A549 (cell line): ENCODE measurements at regions not wholly inside any gene's neighbourhood (a gene's known extent, or its start where the extent isn't known, plus 50 kb on each side); places are given as distances from the start of the nearest gene placed in this dataset.

Source experiments
- CEBPB ChIP-seq, 2 experiments: fragments of >200 bp in 1 of 2; sonication (Bioruptor Twin) in 1 of 2; formaldehyde crosslinking in 1 of 2; IDR thresholded peaks; 2 replicates each; pipeline ENCODE4 v1.6.1; 2012 to 2016
- CHD4 ChIP-seq: fragments of 200-600 bp; sonication (generic); IDR thresholded peaks from 2 replicates; pipeline ENCODE4 v1.6.1; 2016; ENCODE audit warnings: antibody characterized with exemption, mild to moderate bottlenecking, borderline replicate concordance
- CTCF ChIP-seq: fragments of >200 bp; sonication (Bioruptor Twin); formaldehyde crosslinking; IDR thresholded peaks from 3 replicates; pipeline ENCODE4 v1.5.1; 2016
- MAX ChIP-seq: IDR thresholded peaks from 2 replicates; pipeline ENCODE4 v1.6.1; 2012
- MYC ChIP-seq: IDR thresholded peaks from 2 replicates; pipeline ENCODE4 v1.6.1; 2012; ENCODE audit warnings: mild to moderate bottlenecking, inconsistent platforms, low read length, improper control_type of control experiment, borderline replicate concordance
- PHF8 ChIP-seq: fragments of 200-600 bp; sonication (generic); IDR thresholded peaks from 2 replicates; pipeline ENCODE4 v1.6.1; 2016; ENCODE audit warnings: low read depth, mild to moderate bottlenecking, antibody characterized with exemption, moderate library complexity, borderline replicate concordance
- POLR2A ChIP-seq: IDR thresholded peaks from 2 replicates; pipeline ENCODE4 v1.6.1; 2012; ENCODE audit warnings: mild to moderate bottlenecking, low read length
- RAD21 ChIP-seq, 2 experiments: fragments of >200 bp in 1 of 2; sonication (Bioruptor Twin) in 1 of 2; formaldehyde crosslinking in 1 of 2; IDR thresholded peaks in 1 of 2; conservative IDR thresholded peaks in 1 of 2; 2 replicates in 1 of 2; 3 replicates in 1 of 2; pipeline ENCODE4 v1.6.1; 2012 to 2018; ENCODE audit warnings: inconsistent platforms in 1 of 2
- RFX5 ChIP-seq: fragments of 450-650 bp; IDR thresholded peaks from 2 replicates; pipeline ENCODE4 v1.7.1; 2014; ENCODE audit warnings: antibody characterized with exemption, mild to moderate bottlenecking, moderate library complexity

GRCh38 chr5:158482125-158482524 is 617.6 kb downstream of the EBF1 start:
- TF ChIP-seq CTCF = no peak
- TF ChIP-seq RAD21 (conservative IDR thresholded peaks at IDR 0.05 in 1 of 2, IDR thresholded peaks at IDR 0.05 in 1 of 2) = no peak
- TF ChIP-seq RFX5 = no peak
- TF ChIP-seq PHF8 = no peak
- no peak for TF ChIP-seq MAX
- no peak for TF ChIP-seq POLR2A
- no peak for TF ChIP-seq MYC
- TF ChIP-seq CEBPB (IDR thresholded peaks at IDR 0.05) = no peak
- no peak for TF ChIP-seq CHD4
